GM18508 (cell line): ENCODE measurements at regions not wholly inside any gene's neighbourhood (a gene's known extent, or its start where the extent isn't known, plus 50 kb on each side); places are given as distances from the start of the nearest gene placed in this dataset.

Experiments used
- ATAC-seq: cut with Tn5 transposase; IDR thresholded peaks from one replicate; pipeline ENCODE4 v1.9.1; 2021; ENCODE audit warnings: moderate number of reproducible peaks; ENCODE audit not compliant: insufficient read depth, unreplicated experiment

DNA sequence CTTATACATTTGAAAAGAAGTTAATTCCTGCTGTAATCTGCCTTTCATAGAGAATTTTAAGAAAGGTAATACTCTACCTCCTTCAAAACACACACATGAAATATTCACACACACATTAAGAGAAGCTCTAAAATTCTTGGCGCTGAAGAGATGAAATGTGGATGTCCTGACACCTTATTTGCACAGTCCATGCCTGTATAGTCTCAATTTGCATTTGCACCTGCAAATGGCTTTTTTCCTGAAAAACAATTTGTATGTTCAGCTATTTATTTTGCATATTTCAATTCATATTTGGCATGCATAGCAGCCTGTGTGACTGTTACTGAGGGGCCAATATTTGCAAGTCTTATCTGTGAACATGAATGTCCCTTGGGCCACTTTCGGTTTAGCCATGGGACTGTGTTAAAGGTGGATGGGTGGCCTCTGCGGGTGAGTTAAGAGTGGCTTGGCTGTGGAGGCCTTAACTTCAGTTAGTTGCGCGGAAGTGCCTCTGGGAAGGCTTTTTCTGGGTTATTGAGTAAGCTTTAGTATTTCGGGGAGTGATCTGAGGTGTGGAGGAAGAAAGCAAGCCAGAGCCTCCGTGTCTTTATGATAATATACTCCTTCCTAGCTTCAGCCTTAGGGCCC lies 443.3 kb upstream of the FAT1 start:
- no peak for ATAC-seq

DNA sequence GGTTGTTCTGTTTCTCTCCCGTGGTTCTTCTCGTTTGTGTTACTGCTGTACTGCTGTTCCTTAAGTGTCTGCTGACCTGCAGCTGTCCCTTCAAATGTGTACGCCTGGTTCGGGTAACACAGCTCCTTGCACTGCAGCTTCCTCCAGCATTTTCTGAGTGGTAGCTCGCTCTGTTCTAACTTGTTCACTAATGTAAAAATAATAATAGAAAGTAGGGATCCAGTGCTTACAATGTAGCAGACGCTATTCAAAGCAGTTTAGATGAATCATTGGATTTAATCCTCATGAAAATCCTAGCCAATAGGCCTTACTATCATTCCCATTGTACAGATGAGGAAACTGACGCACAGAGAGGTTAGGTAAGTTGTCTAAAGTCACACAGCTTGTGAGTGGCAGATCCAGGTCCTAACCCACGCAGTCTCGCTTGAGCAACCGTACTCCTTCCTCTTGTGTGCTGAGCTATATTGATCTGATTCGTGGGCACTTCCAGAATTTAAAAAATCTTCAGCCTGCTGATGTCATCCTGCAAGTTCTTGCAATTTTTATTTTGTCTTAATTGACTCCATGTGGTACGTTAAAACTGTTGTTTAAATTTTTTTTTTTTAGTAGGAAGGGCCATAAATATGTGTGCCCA lies 448.2 kb upstream of the FAT1 start:
- no peak for ATAC-seq

DNA sequence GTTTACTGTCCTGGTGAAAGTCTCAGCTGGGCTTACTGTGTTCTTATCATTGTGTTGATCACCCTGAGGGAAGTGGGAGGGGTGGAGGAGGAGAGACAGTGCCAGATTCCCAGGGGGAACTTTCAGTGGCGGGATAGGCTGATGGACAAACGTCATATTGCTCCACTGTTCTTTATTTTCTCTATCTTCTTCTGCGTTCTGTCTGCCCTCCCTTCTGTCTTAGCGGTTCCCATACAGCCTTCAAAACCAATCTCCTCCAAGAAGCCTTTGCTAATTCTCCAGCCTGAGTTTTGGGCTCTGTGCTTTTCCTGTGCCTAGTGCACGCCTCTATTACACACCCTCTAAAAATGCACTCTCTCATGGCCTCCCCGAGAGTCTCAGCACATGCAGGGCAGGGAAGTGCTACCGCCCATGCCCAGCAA lies 448.7 kb upstream of the FAT1 start:
- no peak for ATAC-seq

GRCh38 chr4:187174749-187175148 lies 451.1 kb upstream of the FAT1 start:
- ATAC-seq, result no peak

- no peak for ATAC-seq
Measured at GRCh38 chr4:187175197-187175596, 451.5 kb upstream of the FAT1 start.

- no peak for ATAC-seq
Measured at GRCh38 chr4:187176261-187176910, 452.7 kb upstream of the FAT1 start.

- ATAC-seq, result no peak
Measured at GRCh38 chr4:187178084-187178483, 454.4 kb upstream of the FAT1 start.

DNA sequence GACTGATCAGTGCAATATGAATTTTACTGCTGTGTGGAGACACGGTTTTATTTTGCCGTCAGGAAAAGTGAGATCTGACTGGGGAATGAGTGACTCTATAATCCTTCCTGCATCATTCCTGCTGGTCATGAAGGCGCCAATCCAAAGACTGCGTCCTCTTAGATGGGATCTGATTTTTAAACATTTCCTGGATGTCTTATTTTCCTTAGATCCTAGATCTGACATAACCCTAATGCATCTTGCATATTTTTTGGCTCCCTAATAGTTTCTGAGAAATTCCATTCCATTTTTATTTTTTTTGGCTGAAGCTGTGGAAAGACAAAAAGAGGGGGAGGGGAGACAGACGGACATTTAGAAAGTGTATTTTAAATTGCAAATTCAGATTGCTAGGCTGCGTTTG lies 454.9 kb upstream of the FAT1 start:
- no peak for ATAC-seq

- no peak for ATAC-seq
Measured at GRCh38 chr4:187179086-187180058, 455.7 kb upstream of the FAT1 start.

- no peak for ATAC-seq
Measured at GRCh38 chr4:187181054-187181453, 457.4 kb upstream of the FAT1 start.

DNA sequence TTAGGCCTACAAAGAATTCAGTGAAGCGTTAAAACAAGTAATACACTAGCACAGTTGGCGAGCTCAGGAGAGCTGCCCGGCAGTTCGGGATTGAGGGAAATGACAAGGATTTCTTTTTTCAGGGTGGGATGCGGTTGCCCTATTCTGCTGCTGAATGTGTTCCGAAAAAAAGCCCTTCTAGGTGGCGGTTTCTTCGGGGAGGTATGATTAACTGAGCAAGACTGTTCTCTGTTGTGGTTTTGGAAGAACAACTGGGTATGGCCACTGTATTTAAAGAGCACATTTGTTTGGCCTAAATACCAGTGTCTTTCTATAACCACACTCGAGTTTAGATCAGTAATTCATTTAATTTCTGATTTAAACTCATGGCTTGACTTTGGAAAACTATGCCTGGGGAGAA lies 459.7 kb upstream of the FAT1 start:
- ATAC-seq, result no peak

GRCh38 chr4:187183826-187184225 lies 460.2 kb upstream of the FAT1 start:
- ATAC-seq, result no peak

- ATAC-seq, result no peak
Measured at GRCh38 chr4:187184508-187184907, 460.9 kb upstream of the FAT1 start.

- no peak for ATAC-seq
Measured at GRCh38 chr4:187188118-187188517, 464.5 kb upstream of the FAT1 start.

DNA sequence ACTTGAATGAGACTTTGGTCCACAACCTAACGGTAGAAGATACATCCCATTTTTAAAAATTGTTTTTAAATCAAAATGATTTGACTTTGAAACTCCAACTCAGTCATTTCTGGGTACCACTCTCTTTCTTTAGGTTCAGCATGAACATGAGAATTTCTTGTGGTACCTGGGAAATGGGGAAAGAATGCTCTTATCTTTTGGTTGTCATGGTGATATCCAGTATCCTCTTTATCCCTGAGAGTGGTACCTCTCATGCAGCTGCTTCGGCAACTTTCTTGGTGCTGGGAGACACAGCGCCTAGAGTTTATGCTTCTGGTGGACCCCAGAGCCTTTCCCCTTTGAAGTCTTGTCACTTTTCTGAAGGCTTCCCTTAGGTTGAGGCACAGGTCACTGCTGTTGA lies 465.1 kb upstream of the FAT1 start:
- no peak for ATAC-seq

GRCh38 chr4:187190390-187190789 lies 466.7 kb upstream of the FAT1 start:
- ATAC-seq, result no peak

GRCh38 chr4:187191676-187192075 lies 468.0 kb upstream of the FAT1 start:
- ATAC-seq, result no peak

GRCh38 chr4:187192266-187192665 lies 468.6 kb upstream of the FAT1 start:
- no peak for ATAC-seq

DNA sequence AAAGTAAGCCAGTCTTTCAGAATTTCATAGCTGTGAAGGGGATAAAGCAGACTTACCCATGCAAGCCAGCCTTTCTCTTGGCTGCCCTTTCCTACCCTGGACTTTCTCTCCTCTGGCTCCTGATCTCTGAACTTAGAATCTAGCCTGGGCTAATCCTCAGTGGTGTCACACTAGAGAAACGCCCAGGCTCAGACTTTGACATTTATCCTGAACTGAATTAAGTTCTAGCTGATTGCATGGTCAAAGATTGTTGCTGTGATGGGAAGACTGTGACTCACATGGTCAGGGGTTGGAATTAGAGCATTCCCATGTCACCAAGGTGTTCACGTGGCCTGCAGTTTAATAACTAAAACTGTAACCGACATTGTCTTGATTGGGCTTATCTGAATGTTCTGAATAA lies 469.5 kb upstream of the FAT1 start:
- no peak for ATAC-seq

GRCh38 chr4:187204389-187204918 lies 480.8 kb upstream of the FAT1 start:
- ATAC-seq, result no peak
